ENCODE measurements at regions not wholly inside any gene's neighbourhood (a gene's known extent, or its start where the extent isn't known, plus 50 kb on each side); places are given as distances from the start of the nearest gene placed in this dataset.
"Not testable (repeated sequence)": the region's sequence is repeated elsewhere in the genome, so short reads cannot be mapped to it uniquely, and the experiment has no call there.

- H3K9me3 Mint-ChIP-seq (ENCODE audit: low read depth, unreplicated experiment); CTCF ChIA-PET; DNase-seq; H3K4me3 Mint-ChIP-seq (ENCODE audit: low read depth, unreplicated experiment); H3K27me3 Mint-ChIP-seq (ENCODE audit: unreplicated experiment); H3K4me1 Mint-ChIP-seq (ENCODE audit: low read depth, unreplicated experiment); BruUV-seq (replicated peaks); H3K36me3 Mint-ChIP-seq (ENCODE audit: insufficient read depth, unreplicated experiment); intact Hi-C loops (cut with micrococcal nuclease; ENCODE audit: unreplicated experiment); H3K27ac Mint-ChIP-seq (ENCODE audit: unreplicated experiment): not testable (repeated sequence)
Measured at GRCh38 chr2:111407632-111408194, 287.0 kb downstream of the BCL2L11 start.

- H3K9me3 Mint-ChIP-seq (ENCODE audit: low read depth, unreplicated experiment); H3K36me3 Mint-ChIP-seq (ENCODE audit: insufficient read depth, unreplicated experiment); H3K27ac Mint-ChIP-seq (ENCODE audit: unreplicated experiment); BruUV-seq (replicated peaks); H3K4me3 Mint-ChIP-seq (ENCODE audit: low read depth, unreplicated experiment); intact Hi-C loops (cut with micrococcal nuclease; ENCODE audit: unreplicated experiment); H3K27me3 Mint-ChIP-seq (ENCODE audit: unreplicated experiment); H3K4me1 Mint-ChIP-seq (ENCODE audit: low read depth, unreplicated experiment); CTCF ChIA-PET; DNase-seq: not testable (repeated sequence)
Measured at GRCh38 chr2:111410868-111411406, 290.2 kb downstream of the BCL2L11 start.

- DNase-seq; CTCF ChIA-PET; H3K27me3 Mint-ChIP-seq (ENCODE audit: unreplicated experiment); BruUV-seq (replicated peaks); H3K4me1 Mint-ChIP-seq (ENCODE audit: low read depth, unreplicated experiment); H3K27ac Mint-ChIP-seq (ENCODE audit: unreplicated experiment); H3K36me3 Mint-ChIP-seq (ENCODE audit: insufficient read depth, unreplicated experiment); H3K4me3 Mint-ChIP-seq (ENCODE audit: low read depth, unreplicated experiment); intact Hi-C loops (cut with micrococcal nuclease; ENCODE audit: unreplicated experiment); H3K9me3 Mint-ChIP-seq (ENCODE audit: low read depth, unreplicated experiment): not testable (repeated sequence)
Measured at GRCh38 chr2:111411867-111412681, 291.4 kb downstream of the BCL2L11 start.

- H3K4me3 Mint-ChIP-seq (ENCODE audit: low read depth, unreplicated experiment); BruUV-seq (replicated peaks); DNase-seq; CTCF ChIA-PET; H3K36me3 Mint-ChIP-seq (ENCODE audit: insufficient read depth, unreplicated experiment); H3K27me3 Mint-ChIP-seq (ENCODE audit: unreplicated experiment); H3K4me1 Mint-ChIP-seq (ENCODE audit: low read depth, unreplicated experiment); H3K27ac Mint-ChIP-seq (ENCODE audit: unreplicated experiment); intact Hi-C loops (cut with micrococcal nuclease; ENCODE audit: unreplicated experiment); H3K9me3 Mint-ChIP-seq (ENCODE audit: low read depth, unreplicated experiment): not testable (repeated sequence)
Measured at GRCh38 chr2:111412841-111413650, 292.3 kb downstream of the BCL2L11 start.

GRCh38 chr2:111413950-111414349 lies 293.2 kb downstream of the BCL2L11 start:
- H3K36me3 Mint-ChIP-seq (ENCODE audit: insufficient read depth, unreplicated experiment); H3K27me3 Mint-ChIP-seq (ENCODE audit: unreplicated experiment); H3K4me1 Mint-ChIP-seq (ENCODE audit: low read depth, unreplicated experiment); CTCF ChIA-PET; BruUV-seq (replicated peaks); intact Hi-C loops (cut with micrococcal nuclease; ENCODE audit: unreplicated experiment); H3K4me3 Mint-ChIP-seq (ENCODE audit: low read depth, unreplicated experiment); H3K9me3 Mint-ChIP-seq (ENCODE audit: low read depth, unreplicated experiment); H3K27ac Mint-ChIP-seq (ENCODE audit: unreplicated experiment): not testable (repeated sequence)
- DNase-seq: peak; percentile 34

- H3K4me1 Mint-ChIP-seq (ENCODE audit: low read depth, unreplicated experiment); H3K4me3 Mint-ChIP-seq (ENCODE audit: low read depth, unreplicated experiment); H3K27ac Mint-ChIP-seq (ENCODE audit: unreplicated experiment); intact Hi-C loops (cut with micrococcal nuclease; ENCODE audit: unreplicated experiment); H3K9me3 Mint-ChIP-seq (ENCODE audit: low read depth, unreplicated experiment); H3K27me3 Mint-ChIP-seq (ENCODE audit: unreplicated experiment); DNase-seq; BruUV-seq (replicated peaks); H3K36me3 Mint-ChIP-seq (ENCODE audit: insufficient read depth, unreplicated experiment); CTCF ChIA-PET: not testable (repeated sequence)
Measured at GRCh38 chr2:111415765-111416743, 295.3 kb downstream of the BCL2L11 start.

- intact Hi-C loops (cut with micrococcal nuclease; ENCODE audit: unreplicated experiment); BruUV-seq (replicated peaks); H3K4me3 Mint-ChIP-seq (ENCODE audit: low read depth, unreplicated experiment); H3K4me1 Mint-ChIP-seq (ENCODE audit: low read depth, unreplicated experiment); H3K27ac Mint-ChIP-seq (ENCODE audit: unreplicated experiment); DNase-seq; CTCF ChIA-PET; H3K36me3 Mint-ChIP-seq (ENCODE audit: insufficient read depth, unreplicated experiment); H3K9me3 Mint-ChIP-seq (ENCODE audit: low read depth, unreplicated experiment); H3K27me3 Mint-ChIP-seq (ENCODE audit: unreplicated experiment): not testable (repeated sequence)
Measured at GRCh38 chr2:111417026-111417425, 296.3 kb downstream of the BCL2L11 start.

- BruUV-seq (replicated peaks); H3K4me1 Mint-ChIP-seq (ENCODE audit: low read depth, unreplicated experiment); H3K27ac Mint-ChIP-seq (ENCODE audit: unreplicated experiment); H3K4me3 Mint-ChIP-seq (ENCODE audit: low read depth, unreplicated experiment); H3K27me3 Mint-ChIP-seq (ENCODE audit: unreplicated experiment); CTCF ChIA-PET; H3K36me3 Mint-ChIP-seq (ENCODE audit: insufficient read depth, unreplicated experiment); DNase-seq; H3K9me3 Mint-ChIP-seq (ENCODE audit: low read depth, unreplicated experiment); intact Hi-C loops (cut with micrococcal nuclease; ENCODE audit: unreplicated experiment): not testable (repeated sequence)
Measured at GRCh38 chr2:111418091-111418875, 297.6 kb downstream of the BCL2L11 start.
